Central memory CD8-positive, alpha-beta T cell (primary cell): ENCODE measurements at regions not wholly inside any gene's neighbourhood (a gene's known extent, or its start where the extent isn't known, plus 50 kb on each side); places are given as distances from the start of the nearest gene placed in this dataset.
"Not testable (repeated sequence)": the region's sequence is repeated elsewhere in the genome, so short reads cannot be mapped to it uniquely, and the experiment has no call there.

ENCODE experiments used
- ATAC-seq: fragments of 150-1000 bp; cut with Tn5 transposase; replicated peaks from 2 replicates; pipeline ENCODE4 v1.10.0; 2022; ENCODE audit warnings: mild to moderate bottlenecking, moderate FRiP score, moderate number of reproducible peaks; ENCODE audit not compliant: poor library complexity, severe bottlenecking; ENCODE audit errors: extremely low read depth
- DNase-seq, 2 donors: peaks; one replicate each; pipeline ENCODE4 v3.0.0; 2021; ENCODE audit warnings: low spot score in 2 of 2
- H3K27ac Mint-ChIP-seq: one replicate; pipeline ENCODE4 v1.8.0; 2022; ENCODE audit warnings: low read depth, mild to moderate bottlenecking, moderate library complexity, mixed read lengths
- H3K27me3 Mint-ChIP-seq: one replicate; pipeline ENCODE4 v1.8.0; 2022; ENCODE audit warnings: mixed read lengths
- H3K36me3 Mint-ChIP-seq: one replicate; pipeline ENCODE4 v1.8.0; 2022; ENCODE audit warnings: mild to moderate bottlenecking, moderate library complexity, mixed read lengths; ENCODE audit not compliant: insufficient read depth
- H3K4me1 Mint-ChIP-seq: one replicate; pipeline ENCODE4 v1.8.0; 2022; ENCODE audit warnings: mixed read lengths
- H3K4me3 Mint-ChIP-seq: one replicate; pipeline ENCODE4 v1.8.0; 2022; ENCODE audit warnings: mild to moderate bottlenecking, moderate library complexity, mixed read lengths
- H3K9me3 Mint-ChIP-seq: one replicate; pipeline ENCODE4 v1.8.0; 2022; ENCODE audit warnings: mixed read lengths

GRCh38 chr4:20041839-20042407 lies 209.8 kb upstream of the SLIT2 start:
- DNase-seq (no peak), ATAC-seq (no peak)
- no peak overlapping the region for H3K27ac Mint-ChIP-seq

GRCh38 chr4:20037745-20038144 lies 214.0 kb upstream of the SLIT2 start:
- Mint-ChIP-seq H3K27ac (no peak overlapping the region), H3K9me3 (peaks cover 21% of the 10 kb centered on the region), H3K4me1 (no peaks in the 10 kb centered on the region), H3K36me3 (no peaks in the 10 kb centered on the region), H3K4me3 (no peak overlapping the region), H3K27me3 (no peaks in the 10 kb centered on the region)
- no peak for ATAC-seq
- no peak for DNase-seq

More at GRCh38 chr4:20041839-20042407, 209.8 kb upstream of the SLIT2 start:
- H3K9me3 Mint-ChIP-seq = peaks cover 23% of the 10 kb centered on the region
- no peaks in the 10 kb centered on the region for H3K36me3 Mint-ChIP-seq
- H3K4me3 Mint-ChIP-seq = no peak overlapping the region
- H3K4me1 Mint-ChIP-seq = no peaks in the 10 kb centered on the region
- no peaks in the 10 kb centered on the region for H3K27me3 Mint-ChIP-seq

GRCh38 chr4:20030108-20030507 lies 221.6 kb upstream of the SLIT2 start:
- H3K27ac Mint-ChIP-seq = no peak overlapping the region
- no peaks in the 10 kb centered on the region for H3K36me3 Mint-ChIP-seq
- no peak for DNase-seq
- peaks cover 12% of the 10 kb centered on the region for H3K9me3 Mint-ChIP-seq
- no peaks in the 10 kb centered on the region for H3K4me1 Mint-ChIP-seq
- H3K4me3 Mint-ChIP-seq = no peak overlapping the region
- no peak for ATAC-seq
- H3K27me3 Mint-ChIP-seq = no peaks in the 10 kb centered on the region

- Mint-ChIP-seq H3K27ac (no peak overlapping the region), H3K9me3 (peaks cover 6% of the 10 kb centered on the region), H3K4me1 (no peaks in the 10 kb centered on the region), H3K36me3 (no peaks in the 10 kb centered on the region), H3K27me3 (no peaks in the 10 kb centered on the region), H3K4me3 (no peak overlapping the region)
- ATAC-seq = no peak
- no peak for DNase-seq
These were observed 223.1 kb upstream of the SLIT2 start for GRCh38 chr4:20028645-20029044.

GRCh38 chr4:20026456-20026855 lies 225.2 kb upstream of the SLIT2 start:
- no peaks in the 10 kb centered on the region for H3K36me3 Mint-ChIP-seq
- no peak overlapping the region for H3K27ac Mint-ChIP-seq
- H3K4me3 Mint-ChIP-seq = no peak overlapping the region
- DNase-seq = no peak
- H3K27me3 Mint-ChIP-seq = no peaks in the 10 kb centered on the region
- no peak for ATAC-seq
- no peaks in the 10 kb centered on the region for H3K4me1 Mint-ChIP-seq
- no peaks in the 10 kb centered on the region for H3K9me3 Mint-ChIP-seq

- ATAC-seq = no peak
- Mint-ChIP-seq H3K27me3 (no peaks in the 10 kb centered on the region), H3K4me3 (no peak overlapping the region), H3K36me3 (no peaks in the 10 kb centered on the region), H3K4me1 (no peaks in the 10 kb centered on the region), H3K9me3 (no peaks in the 10 kb centered on the region), H3K27ac (no peak overlapping the region)
- DNase-seq = no peak
These were observed 229.2 kb upstream of the SLIT2 start for GRCh38 chr4:20022471-20022870.

GRCh38 chr4:20020056-20020455 lies 231.6 kb upstream of the SLIT2 start:
- no peak for DNase-seq
- H3K4me1 Mint-ChIP-seq = no peaks in the 10 kb centered on the region
- H3K36me3 Mint-ChIP-seq = no peaks in the 10 kb centered on the region
- H3K27ac Mint-ChIP-seq = no peak overlapping the region
- no peaks in the 10 kb centered on the region for H3K27me3 Mint-ChIP-seq
- no peak overlapping the region for H3K4me3 Mint-ChIP-seq
- no peak for ATAC-seq
- H3K9me3 Mint-ChIP-seq = peaks cover 5% of the 10 kb centered on the region

- H3K36me3 Mint-ChIP-seq = no peaks in the 10 kb centered on the region
- peaks cover 6% of the 10 kb centered on the region for H3K9me3 Mint-ChIP-seq
- DNase-seq (no peak), ATAC-seq (no peak)
- H3K27me3 Mint-ChIP-seq = no peaks in the 10 kb centered on the region
- no peak overlapping the region for H3K4me3 Mint-ChIP-seq
- H3K4me1 Mint-ChIP-seq = no peaks in the 10 kb centered on the region
- no peak overlapping the region for H3K27ac Mint-ChIP-seq
These were observed 232.2 kb upstream of the SLIT2 start for GRCh38 chr4:20019310-20020015.

- H3K4me1 Mint-ChIP-seq = no peaks in the 10 kb centered on the region
- no peak for DNase-seq
- H3K9me3 Mint-ChIP-seq = peaks cover 6% of the 10 kb centered on the region
- no peak overlapping the region for H3K4me3 Mint-ChIP-seq
- no peaks in the 10 kb centered on the region for H3K27me3 Mint-ChIP-seq
- no peak overlapping the region for H3K27ac Mint-ChIP-seq
- H3K36me3 Mint-ChIP-seq = no peaks in the 10 kb centered on the region
- no peak for ATAC-seq
These were observed 234.0 kb upstream of the SLIT2 start for GRCh38 chr4:20017777-20018115.

- DNase-seq = no peak
- Mint-ChIP-seq H3K27ac (no peak overlapping the region), H3K4me1 (no peaks in the 10 kb centered on the region)
These were observed 234.5 kb upstream of the SLIT2 start for GRCh38 chr4:20017070-20017776.

GRCh38 chr4:20015636-20016224 lies 236.0 kb upstream of the SLIT2 start:
- Mint-ChIP-seq H3K36me3 (no peaks in the 10 kb centered on the region), H3K27ac (no peak overlapping the region), H3K9me3 (peaks cover 6% of the 10 kb centered on the region), H3K27me3 (no peaks in the 10 kb centered on the region), H3K4me3 (no peak overlapping the region), H3K4me1 (no peaks in the 10 kb centered on the region)
- DNase-seq (no peak), ATAC-seq (no peak)

More at GRCh38 chr4:20017070-20017776, 234.5 kb upstream of the SLIT2 start:
- ATAC-seq = no peak
- Mint-ChIP-seq H3K36me3 (no peaks in the 10 kb centered on the region), H3K9me3 (peaks cover 6% of the 10 kb centered on the region), H3K4me3 (no peak overlapping the region), H3K27me3 (no peaks in the 10 kb centered on the region)

GRCh38 chr4:20003836-20004558 lies 247.7 kb upstream of the SLIT2 start:
- H3K4me3 Mint-ChIP-seq, H3K27me3 Mint-ChIP-seq, H3K36me3 Mint-ChIP-seq, ATAC-seq, DNase-seq, H3K4me1 Mint-ChIP-seq, H3K27ac Mint-ChIP-seq: not testable (repeated sequence)
- peaks cover 19% of the 10 kb centered on the region for H3K9me3 Mint-ChIP-seq
